Fibroblast of pulmonary artery (primary cell): ENCODE measurements at regions not wholly inside any gene's neighbourhood (a gene's known extent, or its start where the extent isn't known, plus 50 kb on each side); places are given as distances from the start of the nearest gene placed in this dataset.

Experiments used
- DNase-seq: peaks from one replicate; pipeline ENCODE4 v3.0.0-alpha.2; 2010; ENCODE audit warnings: low read depth
- H3K4me3 ChIP-seq: replicated peaks from 2 replicates; pipeline ENCODE4 v1.5.1; 2011; ENCODE audit warnings: low read depth, mild to moderate bottlenecking, control low read depth, low read length, moderate library complexity
- TF ChIP-seq, protein P1 (sequence below): IDR thresholded peaks from 2 replicates; pipeline ENCODE4 v1.5.1; 2011; ENCODE audit warnings: mild to moderate bottlenecking, control low read depth, low read length, inconsistent platforms; ENCODE audit errors: missing control alignments

DNA sequence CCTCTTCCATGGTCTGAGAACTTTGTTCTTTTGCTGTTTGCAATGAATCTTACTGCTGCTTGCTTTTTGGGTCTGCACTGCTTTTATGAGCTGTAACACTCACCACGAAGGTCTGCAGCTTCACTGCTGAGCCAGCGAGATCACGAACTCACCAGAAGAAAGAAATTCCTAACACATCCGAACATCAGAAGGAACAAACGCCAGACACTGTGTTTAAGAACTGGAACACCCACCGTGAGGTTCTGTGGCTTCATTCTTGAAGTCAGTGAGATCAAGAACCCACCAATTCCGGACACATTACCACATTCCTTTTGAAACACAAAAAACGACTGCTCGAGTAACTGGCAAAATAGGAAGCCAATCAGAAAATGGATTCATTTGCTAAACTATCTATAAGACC is 471.8 kb downstream of the TFAP2A start:
- DNase-seq, result no peak
- no peak overlapping the region for H3K4me3 ChIP-seq
- TF ChIP-seq, protein P1, sequence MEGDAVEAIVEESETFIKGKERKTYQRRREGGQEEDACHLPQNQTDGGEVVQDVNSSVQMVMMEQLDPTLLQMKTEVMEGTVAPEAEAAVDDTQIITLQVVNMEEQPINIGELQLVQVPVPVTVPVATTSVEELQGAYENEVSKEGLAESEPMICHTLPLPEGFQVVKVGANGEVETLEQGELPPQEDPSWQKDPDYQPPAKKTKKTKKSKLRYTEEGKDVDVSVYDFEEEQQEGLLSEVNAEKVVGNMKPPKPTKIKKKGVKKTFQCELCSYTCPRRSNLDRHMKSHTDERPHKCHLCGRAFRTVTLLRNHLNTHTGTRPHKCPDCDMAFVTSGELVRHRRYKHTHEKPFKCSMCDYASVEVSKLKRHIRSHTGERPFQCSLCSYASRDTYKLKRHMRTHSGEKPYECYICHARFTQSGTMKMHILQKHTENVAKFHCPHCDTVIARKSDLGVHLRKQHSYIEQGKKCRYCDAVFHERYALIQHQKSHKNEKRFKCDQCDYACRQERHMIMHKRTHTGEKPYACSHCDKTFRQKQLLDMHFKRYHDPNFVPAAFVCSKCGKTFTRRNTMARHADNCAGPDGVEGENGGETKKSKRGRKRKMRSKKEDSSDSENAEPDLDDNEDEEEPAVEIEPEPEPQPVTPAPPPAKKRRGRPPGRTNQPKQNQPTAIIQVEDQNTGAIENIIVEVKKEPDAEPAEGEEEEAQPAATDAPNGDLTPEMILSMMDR, result no peak

GRCh38 chr6:9942131-9942530 is 472.7 kb downstream of the TFAP2A start:
- H3K4me3 ChIP-seq, result no peak overlapping the region
- no peak for DNase-seq
- TF ChIP-seq, protein P1, result no peak

GRCh38 chr6:9938801-9939200 is 476.1 kb downstream of the TFAP2A start:
- H3K4me3 ChIP-seq, result no peak overlapping the region
- TF ChIP-seq, protein P1, result no peak
- no peak for DNase-seq

DNA sequence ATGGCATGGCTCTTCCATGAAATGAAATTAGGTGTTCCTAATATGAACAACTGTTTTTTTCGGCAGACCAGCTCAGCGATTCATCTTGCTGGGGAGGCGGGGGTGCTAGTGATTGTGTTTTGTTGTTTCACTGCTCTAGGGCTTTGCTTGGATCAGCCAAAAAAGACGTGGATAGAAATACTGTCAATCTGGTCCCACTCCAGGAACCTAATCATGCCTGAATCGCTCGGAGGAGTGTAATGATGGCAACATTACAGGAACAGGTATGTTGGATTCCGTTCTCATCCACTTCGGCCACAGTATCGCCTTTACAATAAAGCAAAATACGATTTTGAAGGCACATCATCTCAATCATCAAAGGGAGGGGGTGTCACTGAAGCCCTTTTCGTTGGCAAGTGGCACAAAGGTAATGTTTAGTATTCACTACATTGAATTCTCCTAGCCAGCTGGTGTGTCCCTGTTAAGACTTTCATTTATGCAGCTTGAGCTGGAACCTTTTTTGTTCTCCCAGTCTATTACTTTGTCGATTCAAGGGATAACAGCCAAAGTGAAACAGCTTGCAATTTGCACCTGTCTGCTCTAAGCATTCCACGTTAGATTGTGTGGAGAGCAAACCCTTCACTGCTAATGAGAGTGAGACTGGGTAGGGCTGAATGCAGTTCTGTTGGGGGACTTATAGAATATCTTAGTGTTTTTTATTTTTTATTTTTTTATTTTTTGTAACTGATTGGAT is 477.7 kb downstream of the TFAP2A start:
- H3K4me3 ChIP-seq, result no peak overlapping the region

DNA sequence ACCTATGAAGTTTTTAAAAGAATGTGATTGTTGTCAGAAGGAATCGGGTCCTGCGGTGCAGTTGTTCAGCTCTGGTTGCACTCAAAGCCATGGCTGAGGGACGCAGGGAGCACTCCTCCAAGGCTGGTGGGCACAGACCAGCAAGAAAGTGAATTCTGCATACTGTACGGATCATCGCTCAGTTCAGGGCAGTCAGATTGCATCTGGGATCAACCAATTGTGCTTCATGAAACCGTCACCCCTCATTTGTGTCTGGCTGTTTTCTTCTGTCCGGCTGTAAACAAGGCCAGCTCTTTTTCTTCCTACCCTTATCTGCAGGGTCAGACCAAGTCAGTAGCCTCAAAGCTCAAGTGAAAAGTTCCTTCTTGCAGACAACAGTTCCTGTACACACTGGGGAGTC is 478.3 kb downstream of the TFAP2A start:
- no peak overlapping the region for H3K4me3 ChIP-seq
- DNase-seq, result no peak
- TF ChIP-seq, protein P1, result no peak

More for the DNA sequence above, 477.7 kb downstream of the TFAP2A start:
- DNase-seq, result no peak
- TF ChIP-seq, protein P1, result no peak

- TF ChIP-seq, protein P1, result no peak
- no peak overlapping the region for H3K4me3 ChIP-seq
- peak; percentile 8 for DNase-seq
Measured at GRCh38 chr6:9933677-9934076, 481.2 kb downstream of the TFAP2A start.

DNA sequence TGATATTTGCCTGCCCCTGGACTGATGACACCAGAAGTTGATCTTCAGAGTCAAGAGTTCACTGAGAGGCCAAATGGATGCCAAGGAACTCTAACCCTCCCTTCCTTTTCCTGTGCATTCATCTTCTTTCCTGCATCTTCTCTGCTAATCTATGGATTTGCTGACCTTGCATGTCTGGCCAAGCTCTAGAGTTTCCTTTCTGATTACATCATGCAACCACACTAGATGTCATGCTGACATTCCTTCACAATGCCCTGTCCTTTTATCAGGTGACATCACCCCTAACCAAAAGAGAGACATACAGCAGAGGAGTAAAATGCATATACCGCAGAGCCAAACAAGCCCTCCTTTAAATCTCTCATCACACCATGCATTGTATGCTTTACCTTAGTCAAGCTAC is 487.6 kb downstream of the TFAP2A start:
- no peak overlapping the region for H3K4me3 ChIP-seq
- TF ChIP-seq, protein P1, result no peak
- no peak for DNase-seq
